ENCODE measurements at regions not wholly inside any gene's neighbourhood (a gene's known extent, or its start where the extent isn't known, plus 50 kb on each side); places are given as distances from the start of the nearest gene placed in this dataset.
"Not testable (repeated sequence)": the region's sequence is repeated elsewhere in the genome, so short reads cannot be mapped to it uniquely, and the experiment has no call there.

DNA sequence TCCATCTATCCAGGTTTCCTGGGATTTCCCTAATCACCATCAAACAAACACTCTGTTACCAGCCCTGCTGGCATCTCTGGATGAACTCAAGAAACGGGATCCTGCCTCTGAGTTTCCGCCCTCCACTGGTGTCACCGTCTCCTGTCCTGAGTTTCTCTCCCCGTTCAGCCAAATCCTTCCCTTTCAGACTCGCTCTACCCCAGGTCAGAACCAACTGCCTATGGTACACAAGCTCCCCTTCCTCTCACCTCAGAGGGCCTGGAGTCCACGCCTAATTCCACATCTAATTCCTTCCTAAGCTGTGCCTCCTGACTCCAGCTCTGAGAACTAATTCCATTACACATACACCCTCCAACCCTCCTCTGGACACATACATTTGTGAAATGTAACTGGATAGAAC lies 96.1 kb downstream of the SHANK2 start:
- intact Hi-C loops (cut with DNase I; ENCODE audit: low total_unique reads): no loop called here
- Histone ChIP-seq H3K27me3 (replicated peaks in 1 of 7) (peaks cover 0 to 24% (median 0%) of the 10 kb centered on the region in 7 donors), H3K27ac (no peak overlapping the region), H3K4me3 (no peak overlapping the region), H3K9me3 (no peaks in the 10 kb centered on the region), H3K4me1 (no peaks in the 10 kb centered on the region), H3K36me3 (no peaks in the 10 kb centered on the region)
- no peak for DNase-seq
- WGBS, 5 donors: 86 to 91% (median 88%) methylated on average over 6 of the region's 6 CpGs
- TF ChIP-seq POLR2AphosphoS5 (IDR thresholded peaks at IDR 0.05) (no peak), POLR2A (IDR thresholded peaks at IDR 0.05) (no peak)
- TF ChIP-seq, protein P1, sequence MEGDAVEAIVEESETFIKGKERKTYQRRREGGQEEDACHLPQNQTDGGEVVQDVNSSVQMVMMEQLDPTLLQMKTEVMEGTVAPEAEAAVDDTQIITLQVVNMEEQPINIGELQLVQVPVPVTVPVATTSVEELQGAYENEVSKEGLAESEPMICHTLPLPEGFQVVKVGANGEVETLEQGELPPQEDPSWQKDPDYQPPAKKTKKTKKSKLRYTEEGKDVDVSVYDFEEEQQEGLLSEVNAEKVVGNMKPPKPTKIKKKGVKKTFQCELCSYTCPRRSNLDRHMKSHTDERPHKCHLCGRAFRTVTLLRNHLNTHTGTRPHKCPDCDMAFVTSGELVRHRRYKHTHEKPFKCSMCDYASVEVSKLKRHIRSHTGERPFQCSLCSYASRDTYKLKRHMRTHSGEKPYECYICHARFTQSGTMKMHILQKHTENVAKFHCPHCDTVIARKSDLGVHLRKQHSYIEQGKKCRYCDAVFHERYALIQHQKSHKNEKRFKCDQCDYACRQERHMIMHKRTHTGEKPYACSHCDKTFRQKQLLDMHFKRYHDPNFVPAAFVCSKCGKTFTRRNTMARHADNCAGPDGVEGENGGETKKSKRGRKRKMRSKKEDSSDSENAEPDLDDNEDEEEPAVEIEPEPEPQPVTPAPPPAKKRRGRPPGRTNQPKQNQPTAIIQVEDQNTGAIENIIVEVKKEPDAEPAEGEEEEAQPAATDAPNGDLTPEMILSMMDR (IDR thresholded peaks at IDR 0.05 in 8 of 11, conservative IDR thresholded peaks at IDR 0.05 in 3 of 11): no peak

DNA sequence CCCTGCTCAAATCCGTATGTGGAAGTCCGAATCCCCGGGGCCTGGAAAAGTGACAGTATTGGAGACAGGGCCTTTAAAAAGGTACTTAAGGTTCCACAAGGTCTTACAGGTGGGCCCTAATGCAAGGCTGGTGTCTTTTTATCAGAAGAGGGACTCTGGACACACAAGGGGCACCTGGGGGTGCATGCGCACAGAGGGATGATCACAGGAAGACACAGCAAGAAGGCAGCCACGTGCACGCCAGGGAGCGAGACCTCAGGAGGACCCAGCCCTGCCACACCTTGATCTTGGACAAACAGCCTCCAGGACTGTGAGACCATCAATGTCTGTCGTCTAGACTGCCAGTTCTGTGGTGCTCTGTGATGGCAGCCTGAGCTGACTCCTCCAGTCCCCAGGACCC lies 96.5 kb downstream of the SHANK2 start:
- Histone ChIP-seq H3K27ac (no peak overlapping the region), H3K9me3 (no peaks in the 10 kb centered on the region), H3K4me3 (no peak overlapping the region), H3K27me3 (replicated peaks in 1 of 7) (peaks cover 0 to 27% (median 0%) of the 10 kb centered on the region in 7 donors), H3K36me3 (no peaks in the 10 kb centered on the region), H3K4me1 (no peaks in the 10 kb centered on the region)
- intact Hi-C loops (cut with DNase I; ENCODE audit: low total_unique reads): no loop called here
- no peak for DNase-seq
- 89 to 93% (median 89%) methylated on average over 6 to 8 of the region's 8 CpGs for WGBS, 5 donors
- TF ChIP-seq POLR2AphosphoS5 (IDR thresholded peaks at IDR 0.05) (no peak), POLR2A (IDR thresholded peaks at IDR 0.05) (no peak)
- TF ChIP-seq, protein P1 (IDR thresholded peaks at IDR 0.05 in 8 of 11, conservative IDR thresholded peaks at IDR 0.05 in 3 of 11): no peak

DNA sequence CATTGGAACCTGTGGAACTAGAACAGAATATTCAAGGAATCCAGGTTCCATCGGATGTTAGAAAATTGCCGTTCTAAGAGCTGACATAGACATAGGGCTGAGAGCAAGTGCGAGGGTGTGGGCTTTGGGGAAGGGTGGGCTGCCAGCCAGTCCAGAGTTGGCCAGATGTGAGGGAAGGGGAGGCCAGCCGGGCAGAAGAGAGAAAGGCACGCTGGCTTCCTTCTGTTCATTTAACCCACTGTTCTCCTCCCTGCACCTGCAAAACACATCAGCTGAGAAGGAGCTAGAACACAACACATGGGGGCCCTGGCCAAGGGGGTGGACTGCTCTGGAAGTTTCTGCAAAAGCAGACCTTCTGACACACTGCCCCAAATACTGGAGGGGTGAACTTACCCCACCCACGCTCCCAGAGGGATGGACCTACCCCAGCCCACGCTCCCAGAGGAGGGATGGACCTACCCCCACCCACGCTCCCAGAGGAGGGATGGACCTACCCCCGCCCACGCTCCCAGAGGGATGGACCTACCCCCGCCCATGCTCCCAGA lies 98.0 kb downstream of the SHANK2 start:
- Histone ChIP-seq H3K27ac (no peak overlapping the region), H3K9me3 (peaks cover 0 to 5% (median 0%) of the 10 kb centered on the region in 8 donors), H3K4me3 (no peak overlapping the region), H3K4me1 (no peaks in the 10 kb centered on the region), H3K36me3 (no peaks in the 10 kb centered on the region), H3K27me3 (replicated peaks in 1 of 7) (peaks cover 0 to 29% (median 0%) of the 10 kb centered on the region in 7 donors)
- DNase-seq: no peak
- 63 to 76% (median 74%) methylated on average over 5 to 11 of the region's 11 CpGs for WGBS, 5 donors
- no peak for TF ChIP-seq POLR2A (IDR thresholded peaks at IDR 0.05)
- TF ChIP-seq, protein P1 (IDR thresholded peaks at IDR 0.05 in 8 of 11, conservative IDR thresholded peaks at IDR 0.05 in 3 of 11): no peak
- no peak for TF ChIP-seq POLR2AphosphoS5 (IDR thresholded peaks at IDR 0.05)
- intact Hi-C loops (cut with DNase I; ENCODE audit: low total_unique reads): no loop called here

DNA sequence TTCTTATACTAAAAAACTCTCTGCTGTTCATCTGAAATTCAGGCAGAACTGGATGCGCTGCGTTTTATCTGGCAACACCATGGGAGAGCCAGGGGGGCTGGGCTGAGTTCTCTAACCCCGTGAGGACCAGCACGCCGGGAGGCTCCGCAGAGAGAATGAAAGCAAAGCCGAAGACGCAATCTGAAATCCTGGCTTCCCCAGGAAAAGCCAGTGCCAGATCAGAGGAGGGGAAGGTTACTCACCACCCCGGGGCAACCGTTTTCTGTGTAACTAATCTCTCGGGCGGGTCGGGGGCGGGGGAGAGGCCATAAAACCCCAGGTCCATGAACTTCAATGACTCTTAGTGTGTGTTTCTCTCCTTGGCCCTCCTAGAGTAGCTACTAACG lies 99.4 kb downstream of the SHANK2 start:
- 4 to 7% (median 7%) methylated on average over 14 to 15 of the region's 15 CpGs for WGBS, 5 donors
- TF ChIP-seq POLR2A (IDR thresholded peaks at IDR 0.05) (no peak), POLR2AphosphoS5 (IDR thresholded peaks at IDR 0.05) (no peak)
- TF ChIP-seq, protein P1 (IDR thresholded peaks at IDR 0.05 in 8 of 11, conservative IDR thresholded peaks at IDR 0.05 in 3 of 11): no peak
- Histone ChIP-seq H3K27ac (no peak overlapping the region), H3K9me3 (peaks cover 0 to 5% (median 0%) of the 10 kb centered on the region in 8 donors), H3K27me3 (replicated peaks in 1 of 7) (peaks cover 0 to 34% (median 0%) of the 10 kb centered on the region in 7 donors), H3K4me1 (no peaks in the 10 kb centered on the region), H3K36me3 (no peaks in the 10 kb centered on the region), H3K4me3 (peak overlapping the region in 1 of 8 donors; percentile 33)
- intact Hi-C loops (cut with DNase I; ENCODE audit: low total_unique reads): no loop called here
- no peak for DNase-seq

DNA sequence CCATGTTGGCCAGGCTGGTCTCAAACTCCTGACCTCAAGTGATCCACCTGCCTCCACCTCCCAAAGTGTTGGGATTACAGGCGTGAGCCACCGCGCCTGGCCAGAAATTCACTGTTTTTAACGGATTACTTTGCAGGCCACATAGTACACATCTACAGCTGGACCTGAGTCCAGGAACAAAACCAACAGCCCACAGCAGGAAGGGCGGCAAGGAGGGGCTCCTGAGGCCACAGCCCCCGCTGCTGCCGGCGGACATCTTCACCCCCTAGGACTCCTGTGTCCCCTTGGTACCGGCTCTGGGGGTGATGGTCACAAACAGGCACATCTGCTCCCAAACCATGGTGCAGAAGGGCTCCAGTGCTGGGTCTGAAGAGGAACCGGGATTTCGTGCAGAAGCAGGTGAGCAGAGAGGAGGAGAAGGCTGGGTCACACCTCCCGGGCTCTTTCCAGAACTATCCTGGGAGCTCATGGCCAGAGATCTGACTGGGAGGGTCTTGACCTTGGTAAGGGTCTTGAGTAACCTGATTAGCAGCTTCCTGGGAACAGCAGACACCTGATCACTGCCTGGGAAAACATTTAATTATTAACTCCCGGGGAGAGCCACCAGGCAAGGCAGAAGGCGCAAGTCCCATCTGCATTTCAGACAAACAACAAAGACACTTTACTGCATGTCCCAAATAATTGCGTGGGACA lies 99.9 kb downstream of the SHANK2 start:
- Histone ChIP-seq H3K27me3 (replicated peaks in 1 of 7) (peaks cover 0 to 32% (median 0%) of the 10 kb centered on the region in 7 donors), H3K4me3 (peak overlapping the region in 1 of 8 donors; percentile 33)
- H3K4me1 ChIP-seq; H3K36me3 ChIP-seq; H3K9me3 ChIP-seq; H3K27ac ChIP-seq; intact Hi-C loops (cut with DNase I; ENCODE audit: low total_unique reads); DNase-seq: not testable (repeated sequence)
- 68 to 70% (median 70%) methylated on average over 12 to 15 of the region's 15 CpGs for WGBS, 5 donors
